Colon (tissue), 2 donors: ENCODE measurements at regions not wholly inside any gene's neighbourhood (a gene's known extent, or its start where the extent isn't known, plus 50 kb on each side); places are given as distances from the start of the nearest gene placed in this dataset.

Source experiments
- FAIRE-seq: peaks from 2 replicates; lab custom pipeline; 2012; peaks lifted over from hg19 to GRCh38; lab: Jason Lieb, UNC
- donor health status: control.
- donor health status: control.

- no peak for FAIRE-seq
Measured at GRCh38 chr18:24831871-24832665, 371.6 kb downstream of the HRH4 start.

GRCh38 chr18:24835751-24836150 is 375.3 kb downstream of the HRH4 start:
- FAIRE-seq: no peak

- no peak for FAIRE-seq
Measured at GRCh38 chr18:24837066-24837465, 376.6 kb downstream of the HRH4 start.

GRCh38 chr18:24840051-24840450 is 379.6 kb downstream of the HRH4 start:
- no peak for FAIRE-seq

- FAIRE-seq: no peak
Measured at GRCh38 chr18:24840640-24841039, 380.2 kb downstream of the HRH4 start.

GRCh38 chr18:24841536-24841935 is 381.1 kb downstream of the HRH4 start:
- no peak for FAIRE-seq

GRCh38 chr18:24843123-24843522 is 382.7 kb downstream of the HRH4 start:
- no peak for FAIRE-seq

GRCh38 chr18:24846138-24846537 is 385.7 kb downstream of the HRH4 start:
- no peak for FAIRE-seq

- FAIRE-seq: no peak
Measured at GRCh38 chr18:24850532-24850931, 390.1 kb downstream of the HRH4 start.

GRCh38 chr18:24853076-24853475 is 392.6 kb downstream of the HRH4 start:
- no peak for FAIRE-seq

- no peak for FAIRE-seq
Measured at GRCh38 chr18:24860978-24861680, 400.7 kb downstream of the HRH4 start.

- FAIRE-seq: no peak
Measured at GRCh38 chr18:24862201-24862816, 401.9 kb downstream of the HRH4 start.

- no peak for FAIRE-seq
Measured at GRCh38 chr18:24868311-24868710, 407.9 kb downstream of the HRH4 start.

- FAIRE-seq: no peak
Measured at GRCh38 chr18:24868760-24869237, 408.4 kb downstream of the HRH4 start.

- FAIRE-seq: no peak
Measured at GRCh38 chr18:24869285-24869684, 408.8 kb downstream of the HRH4 start.

- FAIRE-seq: no peak
Measured at GRCh38 chr18:24875286-24875685, 414.8 kb downstream of the HRH4 start.

GRCh38 chr18:24875777-24876176 is 415.3 kb downstream of the HRH4 start:
- no peak for FAIRE-seq

- no peak for FAIRE-seq
Measured at GRCh38 chr18:24876266-24876665, 415.8 kb downstream of the HRH4 start.

- FAIRE-seq: no peak
Measured at GRCh38 chr18:24877066-24877465, 416.6 kb downstream of the HRH4 start.

GRCh38 chr18:24877546-24877945 is 417.1 kb downstream of the HRH4 start:
- FAIRE-seq: no peak

GRCh38 chr18:24878289-24878688 is 417.9 kb downstream of the HRH4 start:
- FAIRE-seq: no peak

- no peak for FAIRE-seq
Measured at GRCh38 chr18:24885276-24885675, 424.8 kb downstream of the HRH4 start.

- FAIRE-seq: no peak
Measured at GRCh38 chr18:24894880-24895279, 434.4 kb downstream of the HRH4 start.
